Lung (tissue), 11 donors: ENCODE measurements at regions not wholly inside any gene's neighbourhood (a gene's known extent, or its start where the extent isn't known, plus 50 kb on each side); places are given as distances from the start of the nearest gene placed in this dataset.
A peak's percentile ranks its signal among the peaks of the same experiment; 100 is the strongest.

Source experiments
- ATAC-seq: fragments of 200-7000 bp; cut with Tn5 transposase; one replicate; pipeline ENCODE4 v1.9.1; 2020; ENCODE audit warnings: moderate number of reproducible peaks; ENCODE audit not compliant: insufficient read depth, low FRiP score
- DNase-seq, 3 donors: peaks; one replicate each; pipeline ENCODE4 v3.0.0-alpha.2; 2013 to 2017
- H3K27ac ChIP-seq, 2 donors: one replicate each; pipeline ENCODE4 v1.5.1; 2013; ENCODE audit warnings: mild to moderate bottlenecking in 2 of 2, moderate library complexity in 2 of 2, control low read depth in 1 of 2, inconsistent platforms in 1 of 2, low read depth in 1 of 2, low read length in 1 of 2
- H3K27me3 ChIP-seq, 3 donors: one replicate each; pipeline ENCODE4 v1.5.1; 2013; ENCODE audit warnings: low read length in 2 of 3; ENCODE audit not compliant: control insufficient read depth in 3 of 3, insufficient read depth in 3 of 3
- H3K36me3 ChIP-seq, 4 donors: one replicate each; pipeline ENCODE4 v1.5.1; 2013; ENCODE audit warnings: low read length in 4 of 4, mild to moderate bottlenecking in 1 of 4, moderate library complexity in 1 of 4; ENCODE audit not compliant: control insufficient read depth in 4 of 4, insufficient read depth in 4 of 4
- H3K4me1 ChIP-seq, 5 donors: one replicate each; pipeline ENCODE4 v1.5.1; 2013; ENCODE audit warnings: low read length in 5 of 5, mild to moderate bottlenecking in 2 of 5, moderate library complexity in 1 of 5; ENCODE audit not compliant: control insufficient read depth in 5 of 5, insufficient read depth in 5 of 5
- H3K4me3 ChIP-seq: one replicate; pipeline ENCODE4 v1.5.1; 2013; ENCODE audit warnings: mild to moderate bottlenecking, control low read depth, moderate library complexity
- H3K9ac ChIP-seq, 2 donors: one replicate each; pipeline ENCODE4 v1.5.1; 2013; ENCODE audit warnings: low read length in 2 of 2, control low read depth in 1 of 2; ENCODE audit not compliant: insufficient read depth in 1 of 2
- H3K9me3 ChIP-seq, 4 donors: one replicate each; pipeline ENCODE4 v1.5.1; 2013; ENCODE audit warnings: low read length in 3 of 4, mild to moderate bottlenecking in 1 of 4, moderate library complexity in 1 of 4; ENCODE audit not compliant: control insufficient read depth in 4 of 4, insufficient read depth in 3 of 4
- CTCF ChIP-seq: IDR thresholded peaks from 2 replicates; pipeline ENCODE4 v1.5.1; 2012; ENCODE audit warnings: mild to moderate bottlenecking; ENCODE audit errors: control extremely low read depth, extremely low read depth
- WGBS, 2 donors: extraction: QIAGEN DNeasy Blood & Tissue Kit; methylation state at CpG; one replicate each; pipeline ENCODE4 v1.1.7; 2013; 5-methylcytosine and 5-hydroxymethylcytosine counted together
- donor health status: control.
- donor health status: control.
- donor health status: Bipolar disorder and iron deficiency.
- donor health status: healthy.
- donor health status: DM: yes; HTN: yes; CAD: no.

GRCh38 chr5:30574761-30575160 is 618.7 kb upstream of the CDH6 start:
- H3K4me3 ChIP-seq, result no peak overlapping the region
- 77 to 82% methylated on average over 1 of the region's 1 CpG for WGBS, 2 donors
- no peak overlapping the region for H3K9ac ChIP-seq
- no peak for TF ChIP-seq CTCF
- no peak for DNase-seq
- no peaks in the 10 kb centered on the region for H3K36me3 ChIP-seq
- no peaks in the 10 kb centered on the region for H3K4me1 ChIP-seq
- H3K27ac ChIP-seq, result no peak overlapping the region
- H3K27me3 ChIP-seq, result no peaks in the 10 kb centered on the region
- H3K9me3 ChIP-seq, result no peaks in the 10 kb centered on the region
- no peak for ATAC-seq

- ATAC-seq, result no peak
- TF ChIP-seq CTCF, result no peak
- Histone ChIP-seq H3K4me1 (no peaks in the 10 kb centered on the region), H3K27me3 (no peaks in the 10 kb centered on the region), H3K9ac (no peak overlapping the region), H3K27ac (no peak overlapping the region), H3K9me3 (no peaks in the 10 kb centered on the region), H3K4me3 (no peak overlapping the region), H3K36me3 (no peaks in the 10 kb centered on the region)
- peak in 1 of 3 donors; percentile 14 for DNase-seq
- 23 to 25% methylated on average over 1 of the region's 1 CpG for WGBS, 2 donors
Measured at GRCh38 chr5:30572279-30572678, 621.2 kb upstream of the CDH6 start.

GRCh38 chr5:30561771-30562170 is 631.7 kb upstream of the CDH6 start:
- 47 to 68% methylated on average over 2 of the region's 2 CpGs for WGBS, 2 donors
- H3K27ac ChIP-seq, result no peak overlapping the region
- TF ChIP-seq CTCF, result no peak

GRCh38 chr5:30551618-30552017 is 641.9 kb upstream of the CDH6 start:
- WGBS, 2 donors, result 65 to 73% methylated on average over 4 of the region's 4 CpGs
- Histone ChIP-seq H3K9ac (no peak overlapping the region), H3K4me3 (no peak overlapping the region), H3K9me3 (no peaks in the 10 kb centered on the region), H3K27ac (no peak overlapping the region), H3K36me3 (no peaks in the 10 kb centered on the region), H3K27me3 (no peaks in the 10 kb centered on the region), H3K4me1 (no peaks in the 10 kb centered on the region)
- DNase-seq (no peak), ATAC-seq (no peak)
- TF ChIP-seq CTCF, result no peak

More at GRCh38 chr5:30561771-30562170, 631.7 kb upstream of the CDH6 start:
- Histone ChIP-seq H3K9me3 (no peaks in the 10 kb centered on the region), H3K36me3 (no peaks in the 10 kb centered on the region), H3K27me3 (no peaks in the 10 kb centered on the region), H3K9ac (no peak overlapping the region), H3K4me1 (no peaks in the 10 kb centered on the region), H3K4me3 (no peak overlapping the region)
- DNase-seq (no peak), ATAC-seq (no peak)
